Stimulated activated CD4-positive, alpha-beta T cell treated with anti-CD3 and anti-CD28 coated beads, Interleukin-4, amount 100 ng/mL, for 1 hour (primary cell): ENCODE measurements at regions not wholly inside any gene's neighbourhood (a gene's known extent, or its start where the extent isn't known, plus 50 kb on each side); places are given as distances from the start of the nearest gene placed in this dataset.
A peak's percentile ranks its signal among the peaks of the same experiment; 100 is the strongest.
"Not testable (repeated sequence)": the region's sequence is repeated elsewhere in the genome, so short reads cannot be mapped to it uniquely, and the experiment has no call there.

Source experiments
- DNase-seq: peaks from one replicate; pipeline ENCODE4 v3.0.0-alpha.2; 2020

GRCh38 chr1:245060684-245061374 is 94.0 kb upstream of the KIF26B start:
- no peak for DNase-seq

- DNase-seq, result no peak
These were observed 94.9 kb upstream of the KIF26B start for GRCh38 chr1:245059806-245060424.

GRCh38 chr1:245058882-245059281 is 95.9 kb upstream of the KIF26B start:
- DNase-seq, result no peak

- DNase-seq, result no peak
These were observed 96.3 kb upstream of the KIF26B start for GRCh38 chr1:245058436-245058835.

- no peak for DNase-seq
These were observed 97.9 kb upstream of the KIF26B start for GRCh38 chr1:245056913-245057312.

DNA sequence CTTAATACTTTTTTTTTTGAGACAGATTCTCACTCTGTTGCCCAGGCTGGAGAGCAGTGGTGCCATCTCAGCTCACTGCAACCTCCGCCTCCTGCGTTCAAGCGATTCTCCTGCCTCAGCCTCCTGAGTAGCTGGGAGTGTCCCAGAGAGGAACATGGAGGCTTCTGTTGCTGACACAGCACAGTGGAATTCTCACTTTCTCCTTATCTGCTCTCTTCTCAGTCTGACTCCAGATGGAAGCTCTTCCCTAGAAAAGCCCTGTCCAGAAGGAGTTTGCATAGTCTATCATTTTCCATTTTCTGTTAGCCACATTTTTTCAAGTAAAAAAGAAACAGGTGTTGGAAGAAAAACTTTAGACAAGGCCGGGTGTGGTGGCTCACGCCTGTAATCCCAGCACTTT is 98.5 kb upstream of the KIF26B start:
- DNase-seq, result not testable (repeated sequence)

- no peak for DNase-seq
These were observed 99.0 kb upstream of the KIF26B start for GRCh38 chr1:245055752-245056151.

GRCh38 chr1:245054507-245055270 is 100.1 kb upstream of the KIF26B start:
- DNase-seq, result no peak

GRCh38 chr1:245054105-245054504 is 100.7 kb upstream of the KIF26B start:
- no peak for DNase-seq

DNA sequence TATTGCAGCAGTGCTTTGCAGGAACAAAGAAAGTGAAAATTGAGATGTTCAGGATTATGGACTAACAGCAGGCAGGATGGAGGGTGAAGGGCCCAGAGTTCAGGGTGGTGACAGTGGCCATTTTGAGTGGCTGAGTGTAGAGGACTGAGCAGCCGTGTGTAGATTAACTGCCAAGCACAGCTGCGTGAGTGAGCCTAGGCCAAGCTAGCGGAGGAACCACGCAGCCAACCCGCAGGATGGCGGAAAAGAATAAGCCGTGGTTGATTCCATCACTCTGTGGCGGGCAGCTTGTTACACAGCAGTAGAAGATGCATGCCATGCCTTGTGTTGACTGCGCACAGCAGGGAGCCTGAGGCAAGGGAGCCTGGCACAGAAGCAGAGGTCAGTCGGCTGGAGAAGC is 102.5 kb upstream of the KIF26B start:
- DNase-seq, result no peak

DNA sequence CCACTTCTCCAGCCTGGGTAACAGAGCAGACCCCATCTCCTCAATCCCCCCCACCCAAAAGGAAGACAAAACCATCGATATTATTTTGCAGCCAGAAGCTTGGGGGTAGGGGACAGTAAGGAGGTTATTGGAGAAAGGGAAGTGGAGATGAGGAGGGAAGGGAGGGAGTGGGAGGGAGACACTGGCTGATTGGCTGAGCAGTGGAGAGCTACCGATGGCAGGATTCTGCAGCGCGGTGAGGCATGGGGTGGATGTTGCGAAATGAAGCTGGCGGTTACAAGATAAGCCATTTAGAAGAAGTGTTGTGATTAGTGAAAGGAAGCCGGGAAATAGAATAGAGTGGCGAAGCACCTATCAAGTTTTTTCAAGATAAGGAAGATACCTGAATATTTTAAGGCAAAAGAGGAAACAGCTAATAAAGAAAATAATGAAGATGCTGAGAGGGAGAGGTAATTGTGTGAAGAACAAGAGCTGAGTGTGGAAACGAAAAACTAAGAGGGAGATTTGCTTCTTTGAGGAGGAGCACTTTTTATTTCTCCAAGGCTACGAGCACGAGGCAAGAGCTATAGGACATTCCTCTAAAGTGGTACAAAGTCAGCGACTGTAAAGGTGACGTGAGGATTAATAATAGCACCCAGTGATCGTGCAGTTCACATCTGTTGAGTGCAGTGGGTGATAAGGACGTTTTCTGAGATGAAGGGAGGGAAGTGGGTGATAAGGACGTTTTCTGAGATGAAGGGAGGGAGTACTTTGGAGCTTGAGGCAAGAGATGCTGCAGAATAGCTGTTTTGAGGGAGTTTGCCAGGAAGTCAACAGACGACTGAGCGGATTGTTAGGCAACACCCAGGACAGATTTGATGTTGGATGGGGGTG is 103.2 kb upstream of the KIF26B start:
- DNase-seq, result peak; percentile 7

GRCh38 chr1:245046769-245047168 is 108.0 kb upstream of the KIF26B start:
- no peak for DNase-seq

DNA sequence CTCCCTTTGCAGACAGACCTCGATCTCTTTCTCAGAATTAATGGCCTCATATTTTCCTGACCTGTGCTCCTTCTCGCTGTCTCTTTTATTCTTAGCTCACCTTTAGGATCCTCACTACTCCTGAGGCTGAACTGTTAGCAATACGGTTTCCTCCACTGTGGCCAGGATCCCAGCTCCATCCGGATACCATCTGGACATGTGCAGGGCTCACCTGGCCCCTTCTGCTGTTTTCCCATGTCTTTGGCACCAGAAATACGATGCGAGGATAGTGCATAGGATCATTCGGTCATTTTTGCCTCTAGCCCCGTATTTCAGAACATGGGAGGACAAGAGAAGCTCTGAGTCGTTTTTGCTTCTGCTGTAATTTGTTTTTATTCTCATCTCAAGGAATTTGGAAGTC is 108.5 kb upstream of the KIF26B start:
- no peak for DNase-seq

DNA sequence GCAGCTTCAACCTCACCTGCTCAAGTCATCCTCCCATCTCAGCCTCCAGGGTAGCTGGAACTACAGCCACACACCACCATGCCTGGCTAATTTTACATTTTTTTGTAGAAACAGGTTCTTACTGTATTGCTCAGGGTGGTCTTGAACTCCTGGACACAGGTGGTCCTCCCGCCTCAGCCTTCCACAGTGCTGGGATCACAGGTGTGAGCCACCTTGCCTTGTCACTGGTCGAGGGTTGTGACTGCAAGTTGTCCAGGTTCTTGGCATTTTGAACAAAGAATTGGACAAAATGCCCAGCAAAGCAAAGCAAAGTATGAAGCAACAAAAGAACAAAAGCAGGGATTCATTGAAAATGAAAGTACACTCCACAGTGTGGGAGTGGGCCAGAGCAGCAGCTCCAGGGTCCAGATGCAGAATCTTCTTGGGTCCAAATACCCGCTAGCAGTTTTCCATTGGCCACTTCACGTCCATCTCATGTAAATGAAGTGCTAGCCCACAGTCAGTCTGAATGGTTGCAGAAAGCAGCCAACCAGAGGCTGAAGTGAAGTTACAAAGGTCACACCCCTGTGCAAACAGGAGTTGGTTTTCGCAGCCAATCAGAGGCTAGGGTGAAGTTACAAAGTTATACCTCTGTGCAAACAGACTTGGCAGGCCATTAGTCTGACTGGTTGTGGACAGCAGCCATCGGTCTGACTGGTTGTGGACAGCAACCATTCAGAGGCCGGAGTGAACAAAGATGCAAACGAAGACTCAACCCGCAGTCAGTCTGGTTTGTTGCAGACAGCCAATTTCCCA is 109.5 kb upstream of the KIF26B start:
- no peak for DNase-seq

GRCh38 chr1:245043611-245043940 is 111.2 kb upstream of the KIF26B start:
- no peak for DNase-seq

GRCh38 chr1:245041058-245041698 is 113.6 kb upstream of the KIF26B start:
- DNase-seq, result no peak

- DNase-seq, result no peak
These were observed 115.6 kb upstream of the KIF26B start for GRCh38 chr1:245039196-245039595.

- no peak for DNase-seq
These were observed 118.7 kb upstream of the KIF26B start for GRCh38 chr1:245036102-245036501.

- DNase-seq, result no peak
These were observed 123.7 kb upstream of the KIF26B start for GRCh38 chr1:245031041-245031440.

- no peak for DNase-seq
These were observed 128.5 kb upstream of the KIF26B start for GRCh38 chr1:245026247-245026646.

- DNase-seq, result no peak
These were observed 129.3 kb upstream of the KIF26B start for GRCh38 chr1:245025525-245025924.

GRCh38 chr1:245023222-245023621 is 131.6 kb upstream of the KIF26B start:
- no peak for DNase-seq
